ENCODE measurements at regions not wholly inside any gene's neighbourhood (a gene's known extent, or its start where the extent isn't known, plus 50 kb on each side); places are given as distances from the start of the nearest gene placed in this dataset.
"Not testable (repeated sequence)": the region's sequence is repeated elsewhere in the genome, so short reads cannot be mapped to it uniquely, and the experiment has no call there.

GRCh38 chr2:204412782-204413181 lies 132.5 kb upstream of the PARD3B start:
- H3K36me3 Mint-ChIP-seq; H3K4me1 ChIP-seq (ENCODE audit: control insufficient read depth in 1 of 2, extremely low read depth in 1 of 2, insufficient read depth in 2 of 2, low read length in 2 of 2); H3K4me3 Mint-ChIP-seq; H3K4me1 Mint-ChIP-seq; ATAC-seq (replicated peaks in 1 of 4); H3K27ac ChIP-seq (ENCODE audit: low read length); H3K4me3 ChIP-seq (ENCODE audit: control insufficient read depth in 1 of 2, extremely low read depth in 1 of 2, low read length in 1 of 2); POLR2A ChIA-PET; H3K27me3 ChIP-seq (replicated peaks in 1 of 2; ENCODE audit: control insufficient read depth in 2 of 2, extremely low read depth in 1 of 2, insufficient read depth in 2 of 2, low read length in 1 of 2); H3K27ac Mint-ChIP-seq; H3K9me3 ChIP-seq; H3K27me3 Mint-ChIP-seq; H3K36me3 ChIP-seq (ENCODE audit: control insufficient read depth in 2 of 2, extremely low read depth in 1 of 2, insufficient read depth in 1 of 2, low read length in 1 of 2); CTCF ChIA-PET; DNase-seq: not testable (repeated sequence)
- WGBS (ENCODE audit: insufficient coverage): 40% methylated on average over 2 of the region's 2 CpGs
- peaks cover 0 to 16% (median 2%) of the 10 kb centered on the region in 3 donors for H3K9me3 Mint-ChIP-seq

DNA sequence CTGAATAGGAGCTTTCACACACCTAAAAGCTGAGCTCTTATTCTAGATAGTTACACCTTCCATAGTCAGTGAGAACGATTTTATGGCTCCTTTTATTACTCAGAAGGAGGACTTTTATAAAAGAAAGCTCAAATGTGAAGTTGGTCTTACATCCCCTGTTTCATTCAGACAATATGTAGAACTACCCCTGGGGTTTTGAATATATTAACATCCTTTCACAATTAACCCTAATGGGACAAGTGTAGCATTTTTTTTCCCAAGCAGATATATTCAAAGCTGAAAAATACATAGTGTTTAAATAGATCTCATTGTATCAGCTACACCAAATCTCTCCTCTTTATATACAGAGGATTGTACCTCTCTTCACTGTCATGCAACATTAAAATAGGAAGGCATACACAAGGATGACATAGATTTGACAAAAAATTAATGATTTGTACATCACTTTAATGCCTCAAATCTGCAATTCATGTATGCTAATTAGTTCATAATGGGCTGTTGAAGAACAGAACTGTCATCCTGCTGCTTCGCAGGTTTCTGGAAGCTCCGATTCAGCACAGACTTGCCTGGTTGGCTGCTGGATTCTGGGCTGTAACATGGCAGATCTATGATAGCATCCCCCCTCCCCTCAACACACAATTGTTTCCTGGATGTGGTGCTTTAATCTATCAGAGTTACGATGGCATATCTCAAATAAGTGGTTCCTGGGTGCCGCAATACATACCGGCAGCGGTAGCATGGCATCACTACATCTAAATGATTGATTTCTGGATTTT lies 129.7 kb upstream of the PARD3B start:
- Histone ChIP-seq H3K4me3 (ENCODE audit: control insufficient read depth in 1 of 2, extremely low read depth in 1 of 2, low read length in 1 of 2) (no peak overlapping the region), H3K4me1 (ENCODE audit: control insufficient read depth in 1 of 2, extremely low read depth in 1 of 2, insufficient read depth in 2 of 2, low read length in 2 of 2) (no peaks in the 10 kb centered on the region), H3K36me3 (ENCODE audit: control insufficient read depth in 2 of 2, extremely low read depth in 1 of 2, insufficient read depth in 1 of 2, low read length in 1 of 2) (no peaks in the 10 kb centered on the region), H3K27ac (ENCODE audit: low read length) (no peak overlapping the region), H3K27me3 (replicated peaks in 1 of 2; ENCODE audit: control insufficient read depth in 2 of 2, extremely low read depth in 1 of 2, insufficient read depth in 2 of 2, low read length in 1 of 2) (peaks cover 0 to 2% of the 10 kb centered on the region in 2 experiments), H3K9me3 (no peaks in the 10 kb centered on the region)
- H3K36me3 Mint-ChIP-seq: no peaks in the 10 kb centered on the region
- H3K27ac Mint-ChIP-seq: no peak overlapping the region
- H3K4me3 Mint-ChIP-seq: no peak overlapping the region
- WGBS (ENCODE audit: insufficient coverage): 84% methylated on average over 4 of the region's 7 CpGs
- no peak for ATAC-seq (replicated peaks in 1 of 4)
- no peak for DNase-seq
- ChIA-PET POLR2A (no interaction called here), CTCF (no interaction called here)
- peaks cover 0 to 16% (median 2%) of the 10 kb centered on the region in 3 donors for H3K9me3 Mint-ChIP-seq
- H3K4me1 Mint-ChIP-seq: no peaks in the 10 kb centered on the region
- H3K27me3 Mint-ChIP-seq: peaks cover 4 to 7% of the 10 kb centered on the region in 2 donors

DNA sequence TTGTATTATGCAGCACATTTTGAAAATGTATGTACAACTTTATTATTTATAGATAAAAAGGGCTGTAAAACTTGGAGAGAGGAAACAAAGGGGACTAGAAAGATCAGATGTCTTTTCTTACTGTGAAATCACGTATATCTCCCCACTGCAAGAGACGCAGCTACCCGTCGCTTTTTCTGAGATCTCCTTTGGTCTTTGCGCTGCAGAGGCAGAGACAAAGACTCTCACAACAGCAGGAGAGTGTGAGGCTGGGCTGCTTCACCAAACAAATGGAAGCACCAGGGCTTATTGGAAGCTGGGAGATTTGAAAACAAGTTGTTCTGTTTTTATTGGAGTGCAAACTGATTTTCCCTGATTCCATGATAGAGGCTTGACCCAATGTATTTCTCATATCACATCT lies 129.0 kb upstream of the PARD3B start:
- Mint-ChIP-seq H3K27ac (no peak overlapping the region), H3K27me3 (peaks cover 4 to 7% of the 10 kb centered on the region in 2 donors), H3K36me3 (no peaks in the 10 kb centered on the region), H3K4me1 (no peaks in the 10 kb centered on the region), H3K9me3 (peaks cover 0 to 16% (median 2%) of the 10 kb centered on the region in 3 donors), H3K4me3 (no peak overlapping the region)
- peaks cover 0 to 2% of the 10 kb centered on the region in 2 experiments for H3K27me3 ChIP-seq (replicated peaks in 1 of 2; ENCODE audit: control insufficient read depth in 2 of 2, extremely low read depth in 1 of 2, insufficient read depth in 2 of 2, low read length in 1 of 2)
- ChIA-PET POLR2A (no interaction called here), CTCF (interaction anchor here in 1 of 2 donors (0.7 kb wide), 1 partner anchor 516 kb away, joined by 8 read pairs; no protein-coding TSS in a partner anchor)
- no peak for DNase-seq
- no peak overlapping the region for H3K4me3 ChIP-seq (ENCODE audit: control insufficient read depth in 1 of 2, extremely low read depth in 1 of 2, low read length in 1 of 2)
- H3K9me3 ChIP-seq: no peaks in the 10 kb centered on the region
- H3K4me1 ChIP-seq (ENCODE audit: control insufficient read depth in 1 of 2, extremely low read depth in 1 of 2, insufficient read depth in 2 of 2, low read length in 2 of 2): no peaks in the 10 kb centered on the region
- no peak overlapping the region for H3K27ac ChIP-seq (ENCODE audit: low read length)
- no peaks in the 10 kb centered on the region for H3K36me3 ChIP-seq (ENCODE audit: control insufficient read depth in 2 of 2, extremely low read depth in 1 of 2, insufficient read depth in 1 of 2, low read length in 1 of 2)
- 100% methylated on average over 3 of the region's 5 CpGs for WGBS (ENCODE audit: insufficient coverage)
- no peak for ATAC-seq (replicated peaks in 1 of 4)

DNA sequence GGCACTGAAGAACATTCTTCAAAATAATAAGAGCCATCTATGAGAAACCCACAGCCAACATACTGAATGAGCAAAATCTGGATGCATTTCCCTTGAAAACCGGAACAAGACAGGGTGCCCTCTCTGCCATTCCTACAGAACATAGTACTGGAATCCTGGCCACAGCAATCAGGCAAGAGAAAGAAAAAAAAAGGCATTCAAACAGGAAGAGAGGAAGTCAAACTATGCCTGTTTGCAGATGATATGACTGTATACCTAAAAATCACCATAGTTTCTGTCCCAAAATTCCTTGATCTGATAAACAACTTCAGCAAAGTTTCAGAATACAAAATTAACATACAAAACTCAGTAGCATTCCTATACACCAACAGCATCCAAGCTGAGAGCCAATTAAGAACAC lies 119.5 kb upstream of the PARD3B start:
- H3K27me3 ChIP-seq (replicated peaks in 1 of 2; ENCODE audit: control insufficient read depth in 2 of 2, extremely low read depth in 1 of 2, insufficient read depth in 2 of 2, low read length in 1 of 2): no peaks in the 10 kb centered on the region
- CTCF ChIA-PET: no interaction called here
- Mint-ChIP-seq H3K27ac (no peak overlapping the region), H3K4me1 (no peaks in the 10 kb centered on the region), H3K9me3 (peaks cover 5 to 11% (median 8%) of the 10 kb centered on the region in 3 donors), H3K4me3 (no peak overlapping the region), H3K36me3 (no peaks in the 10 kb centered on the region), H3K27me3 (peaks cover 8 to 13% of the 10 kb centered on the region in 2 donors)
- H3K27ac ChIP-seq (ENCODE audit: low read length): no peak overlapping the region
- H3K4me3 ChIP-seq (ENCODE audit: control insufficient read depth in 1 of 2, extremely low read depth in 1 of 2, low read length in 1 of 2): no peak overlapping the region
- H3K36me3 ChIP-seq (ENCODE audit: control insufficient read depth in 2 of 2, extremely low read depth in 1 of 2, insufficient read depth in 1 of 2, low read length in 1 of 2): no peaks in the 10 kb centered on the region
- no peaks in the 10 kb centered on the region for H3K9me3 ChIP-seq
- POLR2A ChIA-PET: no interaction called here
- no CpG with 5 or more reads among the region's 1 CpG for WGBS (ENCODE audit: insufficient coverage)
- no peaks in the 10 kb centered on the region for H3K4me1 ChIP-seq (ENCODE audit: control insufficient read depth in 1 of 2, extremely low read depth in 1 of 2, insufficient read depth in 2 of 2, low read length in 2 of 2)
- ATAC-seq (replicated peaks in 1 of 4) (no peak), DNase-seq (no peak)

GRCh38 chr2:204428675-204429074 lies 116.6 kb upstream of the PARD3B start:
- H3K4me3 Mint-ChIP-seq: no peak overlapping the region
- H3K27ac Mint-ChIP-seq: no peak overlapping the region
- H3K36me3 Mint-ChIP-seq: peaks cover 6% of the 10 kb centered on the region
- H3K9me3 ChIP-seq: peaks cover 3% of the 10 kb centered on the region
- no peak for ATAC-seq (replicated peaks in 1 of 4)
- H3K27me3 Mint-ChIP-seq: peaks cover 9 to 13% of the 10 kb centered on the region in 2 donors
- H3K9me3 Mint-ChIP-seq: peaks cover 11 to 19% (median 11%) of the 10 kb centered on the region in 3 donors
- CTCF ChIA-PET: no interaction called here
- H3K36me3 ChIP-seq (ENCODE audit: control insufficient read depth in 2 of 2, extremely low read depth in 1 of 2, insufficient read depth in 1 of 2, low read length in 1 of 2): no peaks in the 10 kb centered on the region
- H3K4me1 ChIP-seq (ENCODE audit: control insufficient read depth in 1 of 2, extremely low read depth in 1 of 2, insufficient read depth in 2 of 2, low read length in 2 of 2): no peaks in the 10 kb centered on the region
- no peak for DNase-seq
- peaks cover 0 to 3% of the 10 kb centered on the region in 2 experiments for H3K27me3 ChIP-seq (replicated peaks in 1 of 2; ENCODE audit: control insufficient read depth in 2 of 2, extremely low read depth in 1 of 2, insufficient read depth in 2 of 2, low read length in 1 of 2)
- H3K4me3 ChIP-seq (ENCODE audit: control insufficient read depth in 1 of 2, extremely low read depth in 1 of 2, low read length in 1 of 2): no peak overlapping the region
- no peaks in the 10 kb centered on the region for H3K4me1 Mint-ChIP-seq
- POLR2A ChIA-PET: no interaction called here
- no peak overlapping the region for H3K27ac ChIP-seq (ENCODE audit: low read length)

GRCh38 chr2:204431529-204431928 lies 113.7 kb upstream of the PARD3B start:
- H3K27ac Mint-ChIP-seq: no peak overlapping the region
- Histone ChIP-seq H3K4me3 (ENCODE audit: control insufficient read depth in 1 of 2, extremely low read depth in 1 of 2, low read length in 1 of 2) (no peak overlapping the region), H3K36me3 (ENCODE audit: control insufficient read depth in 2 of 2, extremely low read depth in 1 of 2, insufficient read depth in 1 of 2, low read length in 1 of 2) (no peaks in the 10 kb centered on the region), H3K27me3 (replicated peaks in 1 of 2; ENCODE audit: control insufficient read depth in 2 of 2, extremely low read depth in 1 of 2, insufficient read depth in 2 of 2, low read length in 1 of 2) (peaks cover 0 to 3% of the 10 kb centered on the region in 2 experiments), H3K4me1 (ENCODE audit: control insufficient read depth in 1 of 2, extremely low read depth in 1 of 2, insufficient read depth in 2 of 2, low read length in 2 of 2) (no peaks in the 10 kb centered on the region), H3K27ac (ENCODE audit: low read length) (no peak overlapping the region), H3K9me3 (peaks cover 3% of the 10 kb centered on the region)
- no CpG with 5 or more reads among the region's 1 CpG for WGBS (ENCODE audit: insufficient coverage)
- peaks cover 6% of the 10 kb centered on the region for H3K36me3 Mint-ChIP-seq
- no peak overlapping the region for H3K4me3 Mint-ChIP-seq
- POLR2A ChIA-PET: no interaction called here
- CTCF ChIA-PET: no interaction called here
- DNase-seq: no peak
- peaks cover 4 to 15% (median 11%) of the 10 kb centered on the region in 3 donors for H3K9me3 Mint-ChIP-seq
- ATAC-seq (replicated peaks in 1 of 4): no peak
- H3K27me3 Mint-ChIP-seq: peaks cover 5 to 7% of the 10 kb centered on the region in 2 donors
- no peaks in the 10 kb centered on the region for H3K4me1 Mint-ChIP-seq

Measured in T-cell (primary cell).